ENCODE measurements at regions not wholly inside any gene's neighbourhood (a gene's known extent, or its start where the extent isn't known, plus 50 kb on each side); places are given as distances from the start of the nearest gene placed in this dataset.

DNA sequence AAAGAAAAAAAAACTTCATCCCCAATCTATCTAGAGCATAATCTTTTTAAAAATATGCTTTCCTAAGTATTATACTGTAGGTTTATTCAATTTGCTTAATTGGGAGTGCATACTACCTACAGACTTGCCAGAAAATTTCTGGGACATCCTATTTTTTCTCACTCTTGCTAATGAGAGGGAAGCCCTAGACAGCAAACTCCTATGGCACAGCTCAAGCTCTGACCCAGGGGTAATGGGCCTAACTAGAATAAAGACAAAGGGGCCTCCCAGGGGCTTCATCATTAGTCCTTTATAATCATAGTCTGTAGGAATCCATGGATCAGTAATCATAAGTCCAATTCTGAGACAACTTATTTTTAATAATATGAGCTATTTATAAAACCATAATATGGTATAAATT, 142.6 kb upstream of the ITGA4 start:
- Histone ChIP-seq H3K27me3 (no peaks in the 10 kb centered on the region), H3K27ac (no peak overlapping the region), H3K4me3 (no peak overlapping the region), H3K9me3 (no peaks in the 10 kb centered on the region), H3K4me1 (no peaks in the 10 kb centered on the region), H3K36me3 (no peaks in the 10 kb centered on the region)
- intact Hi-C loops (cut with DNase I; ENCODE audit: low total_unique reads) = no loop called here
- DNase-seq = no peak
- no peak for TF ChIP-seq POLR2A (IDR thresholded peaks at IDR 0.05)
- TF ChIP-seq POLR2AphosphoS5 (IDR thresholded peaks at IDR 0.05) = no peak
- no peak for TF ChIP-seq EP300 (IDR thresholded peaks at IDR 0.05)
- TF ChIP-seq, protein P1, sequence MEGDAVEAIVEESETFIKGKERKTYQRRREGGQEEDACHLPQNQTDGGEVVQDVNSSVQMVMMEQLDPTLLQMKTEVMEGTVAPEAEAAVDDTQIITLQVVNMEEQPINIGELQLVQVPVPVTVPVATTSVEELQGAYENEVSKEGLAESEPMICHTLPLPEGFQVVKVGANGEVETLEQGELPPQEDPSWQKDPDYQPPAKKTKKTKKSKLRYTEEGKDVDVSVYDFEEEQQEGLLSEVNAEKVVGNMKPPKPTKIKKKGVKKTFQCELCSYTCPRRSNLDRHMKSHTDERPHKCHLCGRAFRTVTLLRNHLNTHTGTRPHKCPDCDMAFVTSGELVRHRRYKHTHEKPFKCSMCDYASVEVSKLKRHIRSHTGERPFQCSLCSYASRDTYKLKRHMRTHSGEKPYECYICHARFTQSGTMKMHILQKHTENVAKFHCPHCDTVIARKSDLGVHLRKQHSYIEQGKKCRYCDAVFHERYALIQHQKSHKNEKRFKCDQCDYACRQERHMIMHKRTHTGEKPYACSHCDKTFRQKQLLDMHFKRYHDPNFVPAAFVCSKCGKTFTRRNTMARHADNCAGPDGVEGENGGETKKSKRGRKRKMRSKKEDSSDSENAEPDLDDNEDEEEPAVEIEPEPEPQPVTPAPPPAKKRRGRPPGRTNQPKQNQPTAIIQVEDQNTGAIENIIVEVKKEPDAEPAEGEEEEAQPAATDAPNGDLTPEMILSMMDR (IDR thresholded peaks at IDR 0.05) = no peak

DNA sequence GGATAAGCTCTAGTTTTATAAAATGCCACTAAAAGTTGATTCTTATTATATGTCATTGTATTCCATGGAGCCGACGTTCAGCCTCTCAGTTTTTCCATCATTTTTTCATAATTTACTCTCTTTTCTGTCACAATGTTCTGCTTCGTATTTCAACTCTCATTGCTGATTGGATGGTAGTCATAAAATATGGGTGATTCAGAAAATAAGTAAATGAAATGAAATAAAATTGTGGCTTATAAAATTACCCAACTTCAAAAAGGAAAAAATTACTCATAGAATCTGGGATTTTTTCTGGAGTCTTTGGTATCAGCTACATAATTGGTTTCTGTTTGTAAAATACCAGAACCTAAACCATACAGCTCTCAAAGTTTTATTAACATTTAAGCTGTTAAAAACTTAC, 139.7 kb upstream of the ITGA4 start:
- no peak for TF ChIP-seq POLR2A (IDR thresholded peaks at IDR 0.05)
- no peak for TF ChIP-seq EP300 (IDR thresholded peaks at IDR 0.05)
- Histone ChIP-seq H3K4me3 (no peak overlapping the region), H3K9me3 (no peaks in the 10 kb centered on the region), H3K27ac (no peak overlapping the region), H3K4me1 (no peaks in the 10 kb centered on the region), H3K27me3 (no peaks in the 10 kb centered on the region), H3K36me3 (no peaks in the 10 kb centered on the region)
- no peak for DNase-seq
- intact Hi-C loops (cut with DNase I; ENCODE audit: low total_unique reads) = no loop called here
- 69 to 87% (median 80%) methylated on average over 3 of the region's 3 CpGs for WGBS, 5 donors

DNA sequence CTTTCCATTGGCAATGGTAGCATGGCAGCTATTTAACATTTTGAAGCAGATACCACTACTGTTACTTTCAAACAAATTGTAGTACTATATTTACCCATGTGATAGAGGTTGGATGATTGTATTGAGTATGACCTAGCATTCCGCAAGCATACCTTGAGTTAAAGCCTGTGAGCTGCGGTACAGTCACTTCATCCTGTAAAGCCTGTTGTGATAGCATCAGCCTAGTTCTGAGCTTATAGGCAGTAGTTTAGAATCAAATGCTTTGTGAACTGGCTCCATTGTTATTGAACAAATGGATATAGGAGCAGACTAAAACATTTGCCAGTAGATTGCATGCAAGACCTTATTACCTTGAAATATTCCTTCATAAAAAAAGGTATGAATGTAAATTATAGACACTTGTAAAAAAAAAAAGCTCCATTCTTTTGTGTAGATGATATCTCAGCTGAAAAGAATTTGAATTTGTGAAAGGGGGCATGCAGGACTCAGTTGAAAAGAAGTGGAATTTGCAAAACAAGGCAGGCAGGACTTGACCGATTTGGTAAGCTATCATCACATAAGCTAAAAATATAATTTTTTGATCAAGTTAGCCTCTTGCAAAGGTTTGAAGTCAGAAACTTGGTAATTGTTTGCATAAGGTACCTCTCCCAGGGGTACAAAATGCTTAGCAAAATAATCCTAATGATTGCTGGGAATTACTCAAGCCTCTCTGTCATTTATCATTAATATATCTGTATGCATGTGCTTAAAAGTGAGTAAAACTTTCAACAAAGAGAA, 138.5 kb upstream of the ITGA4 start:
- no peaks in the 10 kb centered on the region for H3K9me3 ChIP-seq
- no peak overlapping the region for H3K4me3 ChIP-seq
- no peak for DNase-seq
- H3K4me1 ChIP-seq = no peaks in the 10 kb centered on the region
- H3K27ac ChIP-seq = no peak overlapping the region
- H3K36me3 ChIP-seq = no peaks in the 10 kb centered on the region
- TF ChIP-seq, protein P1 (IDR thresholded peaks at IDR 0.05) = no peak
- no peak for TF ChIP-seq EP300 (IDR thresholded peaks at IDR 0.05)
- no peak for TF ChIP-seq POLR2A (IDR thresholded peaks at IDR 0.05)
- no peak for TF ChIP-seq POLR2AphosphoS5 (IDR thresholded peaks at IDR 0.05)
- no peaks in the 10 kb centered on the region for H3K27me3 ChIP-seq
- WGBS, 5 donors = 89 to 98% (median 94%) methylated on average over 3 of the region's 3 CpGs
- intact Hi-C loops (cut with DNase I; ENCODE audit: low total_unique reads) = no loop called here

DNA sequence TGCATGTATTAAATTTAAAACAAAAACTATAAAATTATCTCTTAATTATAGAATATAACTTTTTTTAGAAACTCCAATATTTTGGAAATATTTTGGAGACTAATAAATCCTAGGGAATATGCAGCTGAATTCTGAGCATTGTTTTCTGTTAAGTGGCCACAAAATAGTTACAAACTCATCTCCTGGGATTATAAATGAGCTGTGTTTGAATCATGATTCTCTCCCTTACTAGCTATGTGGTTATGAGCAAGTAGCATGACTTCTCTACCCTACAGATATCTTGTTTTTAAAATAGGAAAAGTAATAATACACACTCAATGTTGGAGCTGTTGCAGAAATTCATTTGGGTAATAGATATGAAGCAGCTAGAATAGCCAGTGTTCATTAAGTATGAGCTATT, 137.9 kb upstream of the ITGA4 start:
- no peak for TF ChIP-seq POLR2AphosphoS5 (IDR thresholded peaks at IDR 0.05)
- TF ChIP-seq, protein P1 (IDR thresholded peaks at IDR 0.05) = no peak
- TF ChIP-seq EP300 (IDR thresholded peaks at IDR 0.05) = no peak
- TF ChIP-seq POLR2A (IDR thresholded peaks at IDR 0.05) = no peak
- intact Hi-C loops (cut with DNase I; ENCODE audit: low total_unique reads) = no loop called here
- DNase-seq = no peak
- Histone ChIP-seq H3K4me1 (no peaks in the 10 kb centered on the region), H3K27ac (no peak overlapping the region), H3K9me3 (no peaks in the 10 kb centered on the region), H3K4me3 (no peak overlapping the region), H3K27me3 (no peaks in the 10 kb centered on the region), H3K36me3 (no peaks in the 10 kb centered on the region)

DNA sequence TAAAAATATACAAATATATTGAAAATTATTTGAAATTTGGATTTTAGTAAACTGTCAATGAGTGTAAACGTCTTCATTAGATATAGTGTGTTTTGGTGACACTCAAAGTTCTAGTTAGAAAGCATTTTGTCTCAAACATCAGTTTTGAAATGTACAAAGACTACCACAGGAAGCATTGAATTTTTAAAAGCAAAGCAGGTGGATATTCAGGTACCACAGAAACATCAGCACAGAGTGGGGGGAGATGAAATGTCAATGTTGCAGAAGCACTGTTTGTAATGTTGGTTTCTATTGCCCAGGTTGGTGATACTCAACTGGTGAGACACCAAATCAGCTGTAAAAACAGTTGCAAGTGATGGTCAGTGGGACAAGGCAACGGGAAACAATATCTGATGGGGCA, 136.5 kb upstream of the ITGA4 start:
- no peak for TF ChIP-seq POLR2AphosphoS5 (IDR thresholded peaks at IDR 0.05)
- TF ChIP-seq, protein P1 (IDR thresholded peaks at IDR 0.05) = no peak
- no peak for TF ChIP-seq EP300 (IDR thresholded peaks at IDR 0.05)
- no peak for TF ChIP-seq POLR2A (IDR thresholded peaks at IDR 0.05)
- no peak for DNase-seq
- H3K27ac ChIP-seq = no peak overlapping the region
- no peaks in the 10 kb centered on the region for H3K9me3 ChIP-seq
- no peaks in the 10 kb centered on the region for H3K4me1 ChIP-seq
- H3K27me3 ChIP-seq = no peaks in the 10 kb centered on the region
- WGBS, 5 donors = 74 to 83% (median 76%) methylated on average over 2 of the region's 2 CpGs
- no peak overlapping the region for H3K4me3 ChIP-seq
- no peaks in the 10 kb centered on the region for H3K36me3 ChIP-seq
- intact Hi-C loops (cut with DNase I; ENCODE audit: low total_unique reads) = no loop called here

All from stomach (tissue), 8 donors.